ENCODE measurements at regions not wholly inside any gene's neighbourhood (a gene's known extent, or its start where the extent isn't known, plus 50 kb on each side); places are given as distances from the start of the nearest gene placed in this dataset.

DNA sequence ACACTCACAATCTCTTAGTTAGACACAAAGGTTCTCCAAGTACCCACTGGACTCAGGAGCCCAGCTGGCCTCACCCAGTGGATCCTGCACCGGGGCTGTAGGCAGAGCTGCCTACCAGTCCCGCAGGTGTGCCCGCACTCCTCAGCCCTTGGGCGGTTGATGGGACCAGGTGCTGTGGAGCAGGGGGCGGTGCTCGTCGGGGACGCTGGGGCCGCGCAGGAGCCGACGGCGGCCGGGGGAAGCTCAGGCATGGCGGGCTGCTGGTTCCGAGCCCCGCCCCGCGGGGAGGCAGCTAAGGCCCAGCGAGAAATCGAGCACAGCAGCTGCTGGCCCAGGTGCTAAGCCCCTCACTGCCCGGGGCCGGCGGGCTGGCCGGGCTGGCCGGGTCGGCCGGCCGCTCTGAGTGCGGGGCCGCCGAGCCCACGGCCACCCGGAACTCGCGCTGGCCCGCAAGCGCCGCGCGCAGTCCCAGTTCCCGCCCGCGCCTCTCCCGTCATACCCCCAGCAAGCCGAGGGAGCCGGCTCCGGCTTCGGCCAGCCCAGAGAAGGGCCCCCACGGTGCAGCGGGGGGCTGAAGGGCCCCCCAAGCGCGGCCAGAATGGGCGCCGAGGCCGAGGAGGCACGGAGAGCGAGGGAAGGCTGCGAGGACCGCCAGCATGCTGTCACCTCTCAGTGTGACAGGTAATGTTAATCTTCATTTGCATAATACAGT is 506.8 kb downstream of the LRFN5 start:
- TF ChIP-seq, protein P1, sequence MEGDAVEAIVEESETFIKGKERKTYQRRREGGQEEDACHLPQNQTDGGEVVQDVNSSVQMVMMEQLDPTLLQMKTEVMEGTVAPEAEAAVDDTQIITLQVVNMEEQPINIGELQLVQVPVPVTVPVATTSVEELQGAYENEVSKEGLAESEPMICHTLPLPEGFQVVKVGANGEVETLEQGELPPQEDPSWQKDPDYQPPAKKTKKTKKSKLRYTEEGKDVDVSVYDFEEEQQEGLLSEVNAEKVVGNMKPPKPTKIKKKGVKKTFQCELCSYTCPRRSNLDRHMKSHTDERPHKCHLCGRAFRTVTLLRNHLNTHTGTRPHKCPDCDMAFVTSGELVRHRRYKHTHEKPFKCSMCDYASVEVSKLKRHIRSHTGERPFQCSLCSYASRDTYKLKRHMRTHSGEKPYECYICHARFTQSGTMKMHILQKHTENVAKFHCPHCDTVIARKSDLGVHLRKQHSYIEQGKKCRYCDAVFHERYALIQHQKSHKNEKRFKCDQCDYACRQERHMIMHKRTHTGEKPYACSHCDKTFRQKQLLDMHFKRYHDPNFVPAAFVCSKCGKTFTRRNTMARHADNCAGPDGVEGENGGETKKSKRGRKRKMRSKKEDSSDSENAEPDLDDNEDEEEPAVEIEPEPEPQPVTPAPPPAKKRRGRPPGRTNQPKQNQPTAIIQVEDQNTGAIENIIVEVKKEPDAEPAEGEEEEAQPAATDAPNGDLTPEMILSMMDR (IDR thresholded peaks at IDR 0.05): no peak
- TF ChIP-seq EZH2phosphoT487 (IDR thresholded peaks at IDR 0.05; ENCODE audit: borderline replicate concordance, low read depth) (no peak), TAF1 (IDR thresholded peaks at IDR 0.05; ENCODE audit: borderline replicate concordance, low read depth, low read length) (no peak), POLR2AphosphoS5 (IDR thresholded peaks at IDR 0.05; ENCODE audit: low read depth, low read length) (no peak), GABPA (IDR thresholded peaks at IDR 0.05; ENCODE audit: low read depth) (no peak), MXI1 (IDR thresholded peaks at IDR 0.05; ENCODE audit: low read depth, low read length) (no peak), SIN3A (IDR thresholded peaks at IDR 0.05; ENCODE audit: borderline replicate concordance, low read depth, low read length) (no peak), NFIC (IDR thresholded peaks at IDR 0.05; ENCODE audit: borderline replicate concordance) (no peak), YY1 (IDR thresholded peaks at IDR 0.05; ENCODE audit: low read depth) (no peak), ELF1 (IDR thresholded peaks at IDR 0.05) (no peak), JUND (IDR thresholded peaks at IDR 0.05) (no peak)
- TF ChIP-seq, protein P2, sequence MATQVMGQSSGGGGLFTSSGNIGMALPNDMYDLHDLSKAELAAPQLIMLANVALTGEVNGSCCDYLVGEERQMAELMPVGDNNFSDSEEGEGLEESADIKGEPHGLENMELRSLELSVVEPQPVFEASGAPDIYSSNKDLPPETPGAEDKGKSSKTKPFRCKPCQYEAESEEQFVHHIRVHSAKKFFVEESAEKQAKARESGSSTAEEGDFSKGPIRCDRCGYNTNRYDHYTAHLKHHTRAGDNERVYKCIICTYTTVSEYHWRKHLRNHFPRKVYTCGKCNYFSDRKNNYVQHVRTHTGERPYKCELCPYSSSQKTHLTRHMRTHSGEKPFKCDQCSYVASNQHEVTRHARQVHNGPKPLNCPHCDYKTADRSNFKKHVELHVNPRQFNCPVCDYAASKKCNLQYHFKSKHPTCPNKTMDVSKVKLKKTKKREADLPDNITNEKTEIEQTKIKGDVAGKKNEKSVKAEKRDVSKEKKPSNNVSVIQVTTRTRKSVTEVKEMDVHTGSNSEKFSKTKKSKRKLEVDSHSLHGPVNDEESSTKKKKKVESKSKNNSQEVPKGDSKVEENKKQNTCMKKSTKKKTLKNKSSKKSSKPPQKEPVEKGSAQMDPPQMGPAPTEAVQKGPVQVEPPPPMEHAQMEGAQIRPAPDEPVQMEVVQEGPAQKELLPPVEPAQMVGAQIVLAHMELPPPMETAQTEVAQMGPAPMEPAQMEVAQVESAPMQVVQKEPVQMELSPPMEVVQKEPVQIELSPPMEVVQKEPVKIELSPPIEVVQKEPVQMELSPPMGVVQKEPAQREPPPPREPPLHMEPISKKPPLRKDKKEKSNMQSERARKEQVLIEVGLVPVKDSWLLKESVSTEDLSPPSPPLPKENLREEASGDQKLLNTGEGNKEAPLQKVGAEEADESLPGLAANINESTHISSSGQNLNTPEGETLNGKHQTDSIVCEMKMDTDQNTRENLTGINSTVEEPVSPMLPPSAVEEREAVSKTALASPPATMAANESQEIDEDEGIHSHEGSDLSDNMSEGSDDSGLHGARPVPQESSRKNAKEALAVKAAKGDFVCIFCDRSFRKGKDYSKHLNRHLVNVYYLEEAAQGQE (IDR thresholded peaks at IDR 0.05; ENCODE audit: low read depth, low read length): no peak
- TF ChIP-seq, protein P3, sequence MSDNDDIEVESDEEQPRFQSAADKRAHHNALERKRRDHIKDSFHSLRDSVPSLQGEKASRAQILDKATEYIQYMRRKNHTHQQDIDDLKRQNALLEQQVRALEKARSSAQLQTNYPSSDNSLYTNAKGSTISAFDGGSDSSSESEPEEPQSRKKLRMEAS (IDR thresholded peaks at IDR 0.05; ENCODE audit: low read depth): no peak

All from SK-N-SH (cell line).